Caco-2 (cell line): ENCODE measurements at regions not wholly inside any gene's neighbourhood (a gene's known extent, or its start where the extent isn't known, plus 50 kb on each side); places are given as distances from the start of the nearest gene placed in this dataset.

Experiments used
- BruUV-seq: library from RNA; stranded (reverse); fragments of 400-500 nt; replicated peaks from 2 replicates; lab custom pipeline; 2021; lab: Mats Ljungman, UMichigan
- CTCF ChIA-PET: fragments of 300-600 bp; sonication (Branson Sonifier 250); formaldehyde crosslinking; loops from one replicate; lab custom pipeline; 2022; ENCODE audit warnings: antibody characterized with exemption; lab: Charles Lee
- POLR2A ChIA-PET: fragments of 300-600 bp; sonication (Branson Sonifier 250); formaldehyde crosslinking; loops from one replicate; lab custom pipeline; 2022; ENCODE audit warnings: antibody characterized with exemption; lab: Charles Lee
- DNase-seq, 2 experiments: peaks; one replicate each; pipeline versions ENCODE4 v3.0.0 to v3.0.0-alpha.2; 2020 to 2022
- H3K27me3 ChIP-seq: replicated peaks from 2 replicates; pipeline ENCODE4 v1.6.0; 2011; ENCODE audit warnings: low read length; ENCODE audit not compliant: control insufficient read depth, insufficient read depth
- H3K36me3 ChIP-seq: 2 replicates; pipeline ENCODE4 v1.5.1; 2011; ENCODE audit warnings: low read length; ENCODE audit not compliant: control insufficient read depth, insufficient read depth
- H3K4me1 ChIP-seq: fragments of 250-450 bp; sonication (Bioruptor Pico); 2 replicates; pipeline ENCODE4 v1.5.1; 2020; ENCODE audit warnings: mild to moderate bottlenecking
- H3K4me3 ChIP-seq: 2 replicates; pipeline ENCODE4 v1.5.1; 2011; ENCODE audit warnings: low read depth, mild to moderate bottlenecking, control low read depth, low read length
- H3K9me3 ChIP-seq: fragments of 250-450 bp; sonication (Bioruptor Pico); 2 replicates; pipeline ENCODE4 v1.5.1; 2020; ENCODE audit warnings: mild to moderate bottlenecking, moderate library complexity
- H3K27ac Mint-ChIP-seq: one replicate; pipeline ENCODE4 v1.8.0; 2022; ENCODE audit warnings: mixed read lengths; ENCODE audit not compliant: unreplicated experiment
- H3K27me3 Mint-ChIP-seq: one replicate; pipeline ENCODE4 v1.8.0; 2022; ENCODE audit warnings: mixed read lengths; ENCODE audit not compliant: insufficient read depth, unreplicated experiment
- H3K36me3 Mint-ChIP-seq: one replicate; pipeline ENCODE4 v1.8.0; 2022; ENCODE audit warnings: mild to moderate bottlenecking, mixed read lengths; ENCODE audit not compliant: insufficient read depth, unreplicated experiment
- H3K4me1 Mint-ChIP-seq: one replicate; pipeline ENCODE4 v1.8.0; 2022; ENCODE audit warnings: low read depth, mixed read lengths; ENCODE audit not compliant: unreplicated experiment
- H3K4me3 Mint-ChIP-seq: one replicate; pipeline ENCODE4 v1.8.0; 2022; ENCODE audit warnings: mild to moderate bottlenecking, moderate library complexity, mixed read lengths; ENCODE audit not compliant: unreplicated experiment
- H3K9me3 Mint-ChIP-seq: one replicate; pipeline ENCODE4 v1.8.0; 2022; ENCODE audit warnings: mixed read lengths; ENCODE audit not compliant: unreplicated experiment
- intact Hi-C: fragments of 100-400 bp; cut with micrococcal nuclease; formaldehyde crosslinking; loops from one replicate; pipeline ENCODE4 v1.10.0; 2022; ENCODE audit not compliant: unreplicated experiment
- TF ChIP-seq, protein P1 (sequence below), 2 experiments: fragments of 200-600 bp in 1 of 2; IDR thresholded peaks; 1 replicate in 1 of 2; 2 replicates in 1 of 2; pipeline versions ENCODE4 v1.5.1 to v1.8.0; 2011 to 2022; ENCODE audit warnings: antibody characterized with exemption in 1 of 2, control low read depth in 1 of 2, inconsistent platforms in 1 of 2, low read depth in 1 of 2, low read length in 1 of 2, mild to moderate bottlenecking in 1 of 2, moderate library complexity in 1 of 2; ENCODE audit not compliant: insufficient read depth in 1 of 2, severe bottlenecking in 1 of 2, unreplicated experiment in 1 of 2

DNA sequence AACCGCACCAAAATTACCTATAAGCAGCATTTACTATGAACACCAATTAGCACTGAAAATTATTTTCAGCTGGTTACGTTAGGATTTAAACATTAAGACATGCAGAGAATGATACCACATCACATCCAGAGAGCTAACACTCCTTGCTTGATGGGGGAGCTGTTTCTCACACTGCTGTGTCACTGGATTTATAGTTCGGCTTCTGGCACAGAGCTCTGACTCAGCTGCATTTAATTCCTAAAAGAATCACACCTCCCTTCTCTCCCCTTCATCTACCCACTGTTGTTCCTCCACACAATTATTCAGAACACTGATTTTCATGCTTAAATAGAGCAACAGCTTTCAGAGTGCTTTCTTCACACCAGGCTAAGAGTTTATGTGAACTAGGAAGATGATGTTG, 82.6 kb upstream of the SV2C start:
- ChIA-PET POLR2A (no interaction called here), CTCF (no interaction called here)
- TF ChIP-seq, protein P1, sequence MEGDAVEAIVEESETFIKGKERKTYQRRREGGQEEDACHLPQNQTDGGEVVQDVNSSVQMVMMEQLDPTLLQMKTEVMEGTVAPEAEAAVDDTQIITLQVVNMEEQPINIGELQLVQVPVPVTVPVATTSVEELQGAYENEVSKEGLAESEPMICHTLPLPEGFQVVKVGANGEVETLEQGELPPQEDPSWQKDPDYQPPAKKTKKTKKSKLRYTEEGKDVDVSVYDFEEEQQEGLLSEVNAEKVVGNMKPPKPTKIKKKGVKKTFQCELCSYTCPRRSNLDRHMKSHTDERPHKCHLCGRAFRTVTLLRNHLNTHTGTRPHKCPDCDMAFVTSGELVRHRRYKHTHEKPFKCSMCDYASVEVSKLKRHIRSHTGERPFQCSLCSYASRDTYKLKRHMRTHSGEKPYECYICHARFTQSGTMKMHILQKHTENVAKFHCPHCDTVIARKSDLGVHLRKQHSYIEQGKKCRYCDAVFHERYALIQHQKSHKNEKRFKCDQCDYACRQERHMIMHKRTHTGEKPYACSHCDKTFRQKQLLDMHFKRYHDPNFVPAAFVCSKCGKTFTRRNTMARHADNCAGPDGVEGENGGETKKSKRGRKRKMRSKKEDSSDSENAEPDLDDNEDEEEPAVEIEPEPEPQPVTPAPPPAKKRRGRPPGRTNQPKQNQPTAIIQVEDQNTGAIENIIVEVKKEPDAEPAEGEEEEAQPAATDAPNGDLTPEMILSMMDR (IDR thresholded peaks at IDR 0.05; ENCODE audit: insufficient read depth in 1 of 2, low read depth in 1 of 2, low read length in 1 of 2, severe bottlenecking in 1 of 2, unreplicated experiment in 1 of 2) = no peak
- H3K27me3 ChIP-seq = no peaks in the 10 kb centered on the region
- Mint-ChIP-seq H3K4me3 (no peak overlapping the region), H3K9me3 (peaks cover 11% of the 10 kb centered on the region), H3K36me3 (no peaks in the 10 kb centered on the region), H3K27me3 (peaks cover 13% of the 10 kb centered on the region), H3K4me1 (no peaks in the 10 kb centered on the region), H3K27ac (no peak overlapping the region)
- no peaks in the 10 kb centered on the region for H3K9me3 ChIP-seq
- no peaks in the 10 kb centered on the region for H3K36me3 ChIP-seq
- H3K4me3 ChIP-seq = no peak overlapping the region
- DNase-seq = no peak
- intact Hi-C loops = no loop called here
- BruUV-seq = no TSS peak
- no peaks in the 10 kb centered on the region for H3K4me1 ChIP-seq

DNA sequence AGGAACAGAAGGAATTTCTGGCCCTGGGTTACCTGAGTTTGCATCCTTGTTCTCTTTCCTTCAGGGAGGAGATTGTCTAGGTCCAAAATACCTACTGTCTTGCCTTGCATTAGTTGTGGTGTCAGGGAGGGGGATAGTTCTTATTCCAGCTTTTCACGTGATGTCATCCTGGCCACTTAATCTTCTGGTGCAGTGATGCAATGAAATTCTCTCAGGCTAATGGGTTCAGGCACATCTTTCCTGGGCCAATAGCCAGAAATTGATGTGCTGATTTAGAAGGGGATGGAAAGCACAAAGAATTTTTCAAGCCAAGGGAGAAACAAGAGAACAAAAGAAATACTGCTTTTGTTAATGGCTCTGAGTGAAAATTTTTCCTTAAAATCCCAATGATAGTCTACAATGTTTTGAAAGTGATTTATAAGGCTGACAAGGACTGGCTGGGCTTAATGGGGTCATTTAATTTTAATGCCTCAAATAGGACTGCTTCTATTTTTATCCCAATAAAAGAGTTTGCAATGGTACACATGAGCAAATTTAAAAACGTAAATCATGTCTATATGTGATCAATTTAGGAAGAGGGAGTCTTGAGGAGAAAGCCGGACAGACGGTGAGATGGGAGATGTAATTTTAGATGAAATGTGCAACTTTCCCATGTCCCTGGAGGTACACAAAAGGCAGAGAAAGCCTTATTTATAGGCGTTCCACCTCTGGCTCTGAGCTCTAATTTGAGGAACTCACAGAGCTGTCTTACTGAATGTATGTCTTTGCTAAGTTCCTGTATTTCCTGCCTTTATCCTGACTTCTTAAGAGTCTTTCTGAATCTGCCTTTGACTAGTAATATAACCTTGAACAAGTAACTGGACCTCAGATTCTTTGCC, 89.3 kb upstream of the SV2C start:
- ChIA-PET CTCF (no interaction called here), POLR2A (no interaction called here)
- intact Hi-C loops = no loop called here
- Histone ChIP-seq H3K27me3 (no peaks in the 10 kb centered on the region), H3K4me1 (no peaks in the 10 kb centered on the region), H3K36me3 (no peaks in the 10 kb centered on the region), H3K9me3 (no peaks in the 10 kb centered on the region), H3K4me3 (no peak overlapping the region)
- DNase-seq = no peak
- peaks cover 8% of the 10 kb centered on the region for H3K9me3 Mint-ChIP-seq
- H3K4me3 Mint-ChIP-seq = no peak overlapping the region
- H3K36me3 Mint-ChIP-seq = no peaks in the 10 kb centered on the region
- no peak overlapping the region for H3K27ac Mint-ChIP-seq
- H3K27me3 Mint-ChIP-seq = peaks cover 11% of the 10 kb centered on the region
- no peaks in the 10 kb centered on the region for H3K4me1 Mint-ChIP-seq
- BruUV-seq = no TSS peak
- TF ChIP-seq, protein P1 (IDR thresholded peaks at IDR 0.05; ENCODE audit: insufficient read depth in 1 of 2, low read depth in 1 of 2, low read length in 1 of 2, severe bottlenecking in 1 of 2, unreplicated experiment in 1 of 2) = no peak

DNA sequence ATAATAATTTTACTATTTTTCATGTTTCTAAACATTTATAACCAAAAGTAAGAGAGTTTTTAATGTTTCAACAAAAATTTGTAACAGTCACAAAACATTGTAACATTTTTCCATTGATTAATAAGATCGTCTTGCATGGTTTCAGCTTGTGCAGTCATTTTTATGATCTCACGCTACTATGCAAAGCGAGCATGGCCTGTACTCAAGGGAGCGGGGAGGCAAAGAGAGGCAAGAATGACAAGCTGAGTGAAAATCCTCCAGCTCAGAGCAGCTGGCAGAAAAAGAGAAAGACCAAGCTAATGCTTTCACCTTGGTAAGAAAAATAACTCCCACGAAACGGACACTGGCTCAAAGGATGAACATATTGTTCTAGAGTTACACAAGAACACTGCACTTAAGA, 90.0 kb upstream of the SV2C start:
- H3K4me3 ChIP-seq = no peak overlapping the region
- intact Hi-C loops = no loop called here

More for the DNA sequence above, 90.0 kb upstream of the SV2C start:
- Histone ChIP-seq H3K27me3 (no peaks in the 10 kb centered on the region), H3K9me3 (no peaks in the 10 kb centered on the region), H3K4me1 (no peaks in the 10 kb centered on the region), H3K36me3 (no peaks in the 10 kb centered on the region)
- peaks cover under 1% of the 10 kb centered on the region for H3K9me3 Mint-ChIP-seq
- TF ChIP-seq, protein P1 (IDR thresholded peaks at IDR 0.05; ENCODE audit: insufficient read depth in 1 of 2, low read depth in 1 of 2, low read length in 1 of 2, severe bottlenecking in 1 of 2, unreplicated experiment in 1 of 2) = no peak
- DNase-seq = no peak
- POLR2A ChIA-PET = no interaction called here
- no TSS peak for BruUV-seq
- H3K27me3 Mint-ChIP-seq = peaks cover 11% of the 10 kb centered on the region
- H3K4me1 Mint-ChIP-seq = no peaks in the 10 kb centered on the region
- H3K36me3 Mint-ChIP-seq = no peaks in the 10 kb centered on the region
- H3K4me3 Mint-ChIP-seq = no peak overlapping the region
- CTCF ChIA-PET = no interaction called here
- no peak overlapping the region for H3K27ac Mint-ChIP-seq
